ENCODE measurements at regions not wholly inside any gene's neighbourhood (a gene's known extent, or its start where the extent isn't known, plus 50 kb on each side); places are given as distances from the start of the nearest gene placed in this dataset.
"Not testable (repeated sequence)": the region's sequence is repeated elsewhere in the genome, so short reads cannot be mapped to it uniquely, and the experiment has no call there.

DNA sequence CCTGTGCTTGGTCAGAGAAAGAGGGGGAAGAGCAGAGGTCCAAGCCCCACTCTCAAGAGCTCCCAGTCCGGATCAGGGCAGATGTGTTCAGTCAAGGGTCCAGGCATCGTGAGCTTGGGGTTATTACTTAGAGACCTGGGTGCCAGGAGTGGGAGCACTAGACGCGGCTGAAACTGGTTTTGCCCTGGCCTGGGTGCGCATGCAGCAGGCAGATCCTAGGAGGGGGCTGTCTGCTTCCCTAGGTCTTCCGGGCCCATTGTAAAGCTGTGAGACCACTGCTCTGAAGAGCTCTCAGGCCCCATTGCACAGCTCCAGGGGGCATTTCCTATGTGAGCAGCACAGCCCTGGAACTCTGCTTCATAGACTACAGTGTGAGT lies 204.9 kb upstream of the LINGO1 start:
- Histone ChIP-seq H3K4me1 (ENCODE audit: insufficient read depth, low read length) (no peaks in the 10 kb centered on the region), H3K4me3 (ENCODE audit: low read length) (no peak overlapping the region), H3K9me3 (ENCODE audit: low read depth, low read length) (no peaks in the 10 kb centered on the region), H3K27me3 (ENCODE audit: insufficient read depth, low read length) (no peaks in the 10 kb centered on the region)

DNA sequence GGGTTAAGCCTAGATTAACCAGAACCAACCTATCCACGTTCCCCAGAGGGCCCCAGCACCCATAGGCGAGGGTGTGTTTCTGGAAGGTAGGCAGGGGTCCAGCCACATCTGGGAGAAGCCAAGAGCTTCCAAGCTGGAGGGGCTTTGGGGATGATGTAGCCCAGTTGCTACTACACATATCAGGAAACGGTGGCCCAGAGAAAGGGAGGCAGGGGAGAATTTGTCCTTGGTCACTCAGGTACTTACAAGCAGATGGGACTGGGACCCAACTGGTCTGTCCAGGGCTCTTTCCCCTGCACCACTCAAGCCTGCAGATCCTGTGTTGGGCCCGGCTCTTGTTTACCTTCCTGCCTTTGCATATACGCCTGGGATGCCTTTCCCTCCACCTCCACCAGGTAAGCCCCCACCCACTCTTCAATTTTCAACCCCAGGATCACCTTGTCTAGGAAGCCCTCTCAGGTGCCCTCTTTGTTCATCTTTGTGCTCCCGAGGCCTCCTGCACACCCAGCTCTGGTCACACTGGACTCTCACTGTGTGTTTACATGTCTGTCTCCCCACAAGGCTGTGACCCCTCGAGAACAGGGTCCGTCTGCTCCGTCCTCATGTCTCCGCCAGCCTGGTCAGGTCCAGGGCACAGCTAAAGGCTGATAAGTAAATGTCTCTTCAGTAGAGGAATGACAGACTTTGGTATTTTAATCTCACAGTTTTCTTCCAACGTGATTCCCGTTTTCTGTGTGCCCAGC lies 204.4 kb upstream of the LINGO1 start:
- no peak overlapping the region for H3K4me3 ChIP-seq (ENCODE audit: low read length)
- no peaks in the 10 kb centered on the region for H3K4me1 ChIP-seq (ENCODE audit: insufficient read depth, low read length)
- no peaks in the 10 kb centered on the region for H3K9me3 ChIP-seq (ENCODE audit: low read depth, low read length)
- no peaks in the 10 kb centered on the region for H3K27me3 ChIP-seq (ENCODE audit: insufficient read depth, low read length)

DNA sequence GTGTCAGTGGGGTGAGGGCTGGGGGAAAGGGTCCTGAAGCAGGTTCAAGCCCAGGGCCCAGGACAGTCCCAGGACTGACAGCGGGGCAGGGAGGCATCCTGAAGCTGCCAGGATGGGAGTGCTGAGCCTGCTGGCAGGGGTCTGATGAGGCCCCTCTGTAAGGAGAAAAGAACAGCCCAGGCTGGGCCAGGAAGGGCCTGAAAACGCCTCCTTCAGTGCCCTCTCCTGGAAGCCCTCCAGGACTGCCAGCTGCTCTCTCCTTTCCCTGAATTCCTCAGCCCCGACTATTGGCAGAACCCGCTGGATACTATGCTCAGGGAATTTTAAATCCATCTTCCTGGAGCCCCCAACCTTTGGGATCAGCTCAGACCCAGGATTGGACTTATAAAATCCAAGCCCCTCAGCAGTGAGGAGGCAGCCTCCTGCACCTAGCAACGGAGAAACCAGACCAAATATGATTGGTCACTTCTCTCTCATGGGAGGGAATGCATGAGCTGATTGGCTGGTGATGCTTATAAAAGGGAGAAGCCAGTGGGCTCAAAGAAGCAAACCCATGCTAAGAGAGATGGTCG lies 203.5 kb upstream of the LINGO1 start:
- Histone ChIP-seq H3K4me1 (ENCODE audit: insufficient read depth, low read length) (no peaks in the 10 kb centered on the region), H3K4me3 (ENCODE audit: low read length) (no peak overlapping the region), H3K27me3 (ENCODE audit: insufficient read depth, low read length) (no peaks in the 10 kb centered on the region), H3K9me3 (ENCODE audit: low read depth, low read length) (no peaks in the 10 kb centered on the region)

DNA sequence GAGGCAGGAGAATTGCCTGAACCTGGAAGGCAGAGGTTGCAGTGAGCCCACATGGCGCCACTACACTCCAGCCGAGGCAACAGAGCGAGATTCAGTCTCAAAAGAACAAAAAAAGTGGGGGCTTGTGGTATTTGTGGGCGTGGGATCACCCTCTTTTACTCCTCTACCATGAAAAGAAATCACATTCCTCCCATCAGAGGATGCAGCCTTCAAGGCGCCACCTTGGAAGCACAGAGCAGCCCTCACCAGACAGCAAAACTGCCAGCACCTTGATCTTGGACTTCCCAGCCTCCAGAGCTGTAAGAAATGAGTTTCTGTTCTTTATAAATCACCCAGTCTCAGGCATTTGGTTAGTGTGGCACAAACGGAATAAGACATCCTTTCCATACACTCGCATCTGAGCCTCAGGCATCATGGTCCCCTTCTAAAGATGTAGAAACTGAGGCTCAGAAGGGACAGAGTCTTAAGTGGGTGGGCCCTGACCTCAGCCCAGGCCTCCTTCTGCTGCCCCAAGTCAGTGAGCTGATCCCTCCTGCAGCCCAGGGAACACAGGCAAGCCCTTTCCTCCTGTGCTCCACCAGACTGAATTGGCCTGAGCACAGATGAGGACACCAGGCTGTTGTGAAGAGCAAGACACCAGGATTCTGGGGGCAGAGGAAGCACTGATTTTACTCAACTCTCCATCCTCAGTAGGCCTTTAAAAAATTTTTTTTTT lies 201.7 kb upstream of the LINGO1 start:
- Histone ChIP-seq H3K27me3 (ENCODE audit: insufficient read depth, low read length) (no peaks in the 10 kb centered on the region), H3K9me3 (ENCODE audit: low read depth, low read length) (no peaks in the 10 kb centered on the region), H3K4me3 (ENCODE audit: low read length) (no peak overlapping the region), H3K4me1 (ENCODE audit: insufficient read depth, low read length) (no peaks in the 10 kb centered on the region)

DNA sequence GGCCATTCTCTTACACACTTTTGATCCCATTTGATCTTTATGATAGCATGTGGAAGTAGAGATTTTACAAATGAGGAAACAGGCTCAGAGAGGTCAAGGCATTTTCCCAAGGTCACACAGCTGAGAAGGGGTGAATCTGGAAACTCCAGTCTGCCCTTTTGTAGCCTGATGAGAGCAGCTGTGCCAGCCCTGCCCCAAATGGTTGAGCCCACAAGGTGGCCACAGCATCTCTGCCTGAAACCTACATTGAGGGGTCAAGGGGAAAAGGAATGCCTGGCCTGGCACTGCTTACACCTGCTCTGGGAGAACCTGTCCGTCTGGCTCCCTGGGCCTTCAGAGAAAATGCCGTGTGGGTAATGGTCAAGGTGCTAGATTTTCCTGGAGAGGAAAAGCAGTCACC lies 200.2 kb upstream of the LINGO1 start:
- Histone ChIP-seq H3K9me3 (ENCODE audit: low read depth, low read length) (no peaks in the 10 kb centered on the region), H3K4me3 (ENCODE audit: low read length) (no peak overlapping the region), H3K4me1 (ENCODE audit: insufficient read depth, low read length) (no peaks in the 10 kb centered on the region), H3K27me3 (ENCODE audit: insufficient read depth, low read length) (no peaks in the 10 kb centered on the region)

DNA sequence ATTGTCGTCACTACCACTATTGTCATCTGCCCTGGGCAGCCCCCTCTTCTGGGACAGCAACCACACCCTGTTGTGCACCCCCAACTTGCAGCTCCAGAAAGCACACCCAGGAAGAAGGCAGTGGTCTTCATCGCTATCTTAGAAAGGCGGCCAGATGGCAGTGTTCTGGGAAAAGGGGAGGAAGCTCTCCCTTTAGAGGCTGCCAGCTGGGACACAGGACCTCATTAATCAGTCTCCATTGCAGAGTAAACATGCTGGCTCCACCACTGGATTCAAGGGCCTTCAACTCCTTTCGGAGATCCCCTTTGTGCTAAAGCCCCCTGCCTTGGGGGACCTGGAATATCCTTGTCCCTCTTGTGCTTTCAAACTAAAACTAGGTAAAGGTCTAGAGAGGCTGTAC lies 199.3 kb upstream of the LINGO1 start:
- H3K9me3 ChIP-seq (ENCODE audit: low read depth, low read length) = no peaks in the 10 kb centered on the region
- H3K4me1 ChIP-seq (ENCODE audit: insufficient read depth, low read length) = no peaks in the 10 kb centered on the region
- H3K27me3 ChIP-seq (ENCODE audit: insufficient read depth, low read length) = no peaks in the 10 kb centered on the region
- no peak overlapping the region for H3K4me3 ChIP-seq (ENCODE audit: low read length)

DNA sequence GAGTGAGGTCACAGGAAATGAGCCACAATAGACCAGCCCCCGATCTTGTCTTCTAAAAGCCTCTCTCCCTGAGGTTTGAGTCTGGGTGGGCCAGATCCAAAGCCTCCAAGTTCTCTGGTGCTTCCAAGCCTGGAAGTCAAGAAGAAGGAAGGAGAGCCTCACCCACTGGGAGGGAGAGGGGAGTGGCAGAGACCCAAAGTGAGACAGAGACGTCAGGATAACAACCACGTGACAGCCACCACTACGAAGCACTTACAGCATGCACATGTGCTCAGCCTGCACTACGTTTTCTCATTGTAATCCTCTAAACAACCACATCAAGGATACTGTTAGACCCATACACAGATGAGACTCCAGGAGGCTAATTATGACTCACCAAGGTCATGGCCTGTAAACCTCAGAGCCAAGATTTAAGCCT lies 197.3 kb upstream of the LINGO1 start:
- Histone ChIP-seq H3K9me3 (ENCODE audit: low read depth, low read length) (no peaks in the 10 kb centered on the region), H3K4me1 (ENCODE audit: insufficient read depth, low read length) (no peaks in the 10 kb centered on the region), H3K27me3 (ENCODE audit: insufficient read depth, low read length) (no peaks in the 10 kb centered on the region), H3K4me3 (ENCODE audit: low read length) (no peak overlapping the region)

DNA sequence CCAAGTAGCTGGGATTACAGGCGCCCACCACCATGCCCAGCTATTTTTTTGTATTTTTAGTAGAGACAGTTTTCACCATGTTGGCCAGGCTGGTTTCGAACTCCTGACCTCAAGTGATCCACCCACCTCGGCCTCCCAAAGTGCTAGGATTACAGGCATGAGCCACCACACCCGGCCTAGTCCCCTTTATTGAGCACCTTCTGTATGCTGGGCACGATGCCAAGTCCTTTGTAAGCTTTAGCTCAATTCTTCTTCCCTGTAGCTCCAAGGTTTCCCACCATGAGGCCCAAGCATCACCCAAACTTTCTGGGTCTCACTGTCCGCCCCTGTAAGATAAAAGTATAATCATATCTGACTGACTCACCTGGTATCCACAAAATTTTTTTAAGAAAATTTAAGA lies 196.6 kb upstream of the LINGO1 start:
- not testable (repeated sequence) for H3K4me1 ChIP-seq (ENCODE audit: insufficient read depth, low read length); H3K4me3 ChIP-seq (ENCODE audit: low read length); H3K9me3 ChIP-seq (ENCODE audit: low read depth, low read length); H3K27me3 ChIP-seq (ENCODE audit: insufficient read depth, low read length)

DNA sequence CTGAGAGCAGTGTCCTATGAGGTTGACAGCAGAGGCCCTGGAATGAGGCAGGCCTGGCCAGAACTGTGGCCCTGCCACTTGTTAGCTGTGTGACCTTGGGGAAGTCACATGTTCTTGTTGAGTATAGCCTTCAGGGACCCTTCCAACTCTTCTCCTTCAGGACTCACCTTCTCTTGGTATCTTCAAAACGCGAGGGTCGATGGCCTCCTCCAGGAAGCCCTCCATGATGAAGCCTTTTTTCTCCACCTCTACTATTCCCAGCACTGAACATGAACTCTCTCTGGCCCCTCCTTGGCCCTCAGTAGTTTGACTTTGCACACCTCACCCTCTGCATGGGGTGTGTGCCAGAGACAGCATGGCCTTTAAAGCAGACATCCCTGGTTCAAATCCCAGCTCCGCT lies 195.1 kb upstream of the LINGO1 start:
- Histone ChIP-seq H3K9me3 (ENCODE audit: low read depth, low read length) (no peaks in the 10 kb centered on the region), H3K4me3 (ENCODE audit: low read length) (no peak overlapping the region), H3K4me1 (ENCODE audit: insufficient read depth, low read length) (no peaks in the 10 kb centered on the region), H3K27me3 (ENCODE audit: insufficient read depth, low read length) (no peaks in the 10 kb centered on the region)

DNA sequence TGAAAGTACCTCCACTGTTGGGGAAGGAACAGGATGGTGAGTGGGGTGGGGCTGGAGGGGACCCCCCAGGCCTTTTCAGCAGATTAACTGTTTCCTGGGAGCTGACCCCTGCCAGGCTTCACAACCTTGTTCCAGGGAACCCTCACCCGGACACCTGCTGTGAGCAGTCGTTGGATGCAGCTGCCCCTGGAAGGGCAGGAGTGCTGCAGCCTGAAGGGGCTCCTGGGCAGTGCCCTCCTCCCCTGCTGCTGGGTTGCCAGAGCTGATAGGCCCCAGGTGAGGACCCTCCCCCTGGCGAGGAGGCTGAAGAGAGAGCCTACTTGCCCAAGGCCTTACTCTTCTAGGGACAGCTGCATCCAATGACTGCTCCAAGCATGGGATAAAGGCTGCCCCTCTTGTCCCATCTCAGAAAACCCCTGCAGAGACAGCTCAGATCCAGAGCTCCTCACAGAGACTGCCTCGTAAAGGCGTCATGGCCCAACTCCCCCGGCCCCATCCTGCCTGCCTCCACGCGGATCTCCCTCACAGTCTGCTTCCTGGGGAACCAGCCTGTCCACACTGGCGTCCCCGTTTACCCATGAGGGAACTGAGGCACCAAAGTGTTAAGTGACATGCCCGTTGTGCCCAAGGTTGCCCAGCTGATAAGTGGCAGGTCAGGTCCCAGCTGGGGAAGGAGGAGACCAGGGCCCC lies 193.4 kb upstream of the LINGO1 start:
- Histone ChIP-seq H3K9me3 (ENCODE audit: low read depth, low read length) (no peaks in the 10 kb centered on the region), H3K4me1 (ENCODE audit: insufficient read depth, low read length) (no peaks in the 10 kb centered on the region), H3K4me3 (ENCODE audit: low read length) (no peak overlapping the region), H3K27me3 (ENCODE audit: insufficient read depth, low read length) (peaks cover 1% of the 10 kb centered on the region)

DNA sequence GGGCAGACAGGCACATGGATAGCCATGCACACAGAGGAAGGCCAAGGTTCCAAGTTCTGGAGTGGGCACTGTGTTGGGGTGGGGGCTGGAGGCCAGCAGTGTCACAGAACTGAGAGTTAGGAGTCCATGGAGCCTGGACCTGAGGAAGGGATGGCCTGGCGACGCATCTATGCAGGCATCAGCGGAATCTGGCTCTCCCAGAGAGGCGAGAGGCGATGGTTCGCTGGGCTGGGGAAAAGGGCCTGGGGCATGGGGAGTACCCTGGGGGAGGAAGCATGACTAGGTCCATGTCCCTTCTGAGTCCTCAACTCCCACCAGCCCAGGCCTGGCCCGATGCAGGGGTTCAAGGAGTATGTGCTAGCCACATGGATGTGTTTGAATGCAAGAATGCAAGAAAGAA lies 192.8 kb upstream of the LINGO1 start:
- Histone ChIP-seq H3K9me3 (ENCODE audit: low read depth, low read length) (no peaks in the 10 kb centered on the region), H3K4me1 (ENCODE audit: insufficient read depth, low read length) (no peaks in the 10 kb centered on the region), H3K27me3 (ENCODE audit: insufficient read depth, low read length) (peaks cover 7% of the 10 kb centered on the region), H3K4me3 (ENCODE audit: low read length) (no peak overlapping the region)

DNA sequence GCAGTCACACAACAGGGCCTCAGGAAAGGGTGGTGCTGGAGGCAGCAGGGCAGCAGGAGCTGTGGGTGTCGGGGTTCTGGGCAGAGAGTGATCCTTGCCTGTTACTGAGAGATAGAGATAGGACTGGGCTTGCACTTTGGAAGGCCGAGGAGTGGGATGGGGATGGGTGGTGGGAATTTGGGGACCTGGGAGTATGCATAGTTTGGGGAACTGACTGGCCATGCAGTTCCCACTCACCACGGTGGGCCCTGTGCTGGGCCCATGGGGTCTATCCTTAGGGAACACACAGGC lies 192.5 kb upstream of the LINGO1 start:
- no peaks in the 10 kb centered on the region for H3K9me3 ChIP-seq (ENCODE audit: low read depth, low read length)

DNA sequence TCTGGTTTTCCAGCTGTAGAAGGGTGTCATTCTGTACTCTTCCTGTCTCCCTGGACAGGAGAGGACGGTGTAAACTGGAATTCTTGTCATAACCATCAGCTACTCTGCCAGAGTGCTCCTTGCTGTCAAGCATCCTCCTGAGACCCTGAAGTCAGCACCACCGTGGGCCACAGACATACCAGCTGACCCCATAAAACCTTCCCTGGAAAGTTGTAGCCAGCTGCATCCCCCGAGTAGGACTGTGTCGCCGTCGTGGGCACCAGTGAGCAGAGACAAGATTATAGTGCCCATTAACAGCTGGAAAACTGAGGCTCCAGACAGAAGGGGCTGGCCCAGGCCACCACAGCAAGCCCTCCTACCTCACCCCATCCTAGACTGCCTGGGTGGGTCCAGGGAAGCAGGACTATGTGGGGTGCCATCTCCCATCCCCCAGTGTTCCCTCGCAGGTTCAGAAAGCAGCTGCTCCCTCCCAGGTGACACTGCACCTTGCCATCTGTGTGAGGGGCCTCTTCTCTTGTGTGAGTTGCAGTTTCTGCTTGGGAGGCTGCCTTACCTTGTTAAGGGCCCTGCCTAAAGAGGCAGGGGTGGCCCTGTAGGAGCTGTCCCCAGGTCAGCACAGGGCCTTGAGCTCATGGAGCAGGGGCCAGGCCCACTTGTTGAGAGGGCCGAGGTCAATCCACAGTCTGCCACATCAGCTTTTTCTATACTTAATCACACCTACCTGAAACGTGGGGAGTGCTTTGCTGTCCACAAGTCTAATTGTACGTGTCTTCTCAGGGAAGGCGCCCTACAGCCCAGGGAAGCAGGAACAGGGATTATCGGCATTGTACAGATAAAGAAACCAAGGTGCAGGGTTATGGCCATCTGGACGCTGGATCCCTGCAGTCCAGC lies 191.9 kb upstream of the LINGO1 start:
- H3K4me1 ChIP-seq (ENCODE audit: insufficient read depth, low read length) = no peaks in the 10 kb centered on the region
- H3K27me3 ChIP-seq (ENCODE audit: insufficient read depth, low read length) = peaks cover 10% of the 10 kb centered on the region
- H3K9me3 ChIP-seq (ENCODE audit: low read depth, low read length) = no peaks in the 10 kb centered on the region
- no peak overlapping the region for H3K4me3 ChIP-seq (ENCODE audit: low read length)

More for the DNA sequence above, 192.5 kb upstream of the LINGO1 start:
- Histone ChIP-seq H3K27me3 (ENCODE audit: insufficient read depth, low read length) (peaks cover 10% of the 10 kb centered on the region), H3K4me3 (ENCODE audit: low read length) (no peak overlapping the region), H3K4me1 (ENCODE audit: insufficient read depth, low read length) (no peaks in the 10 kb centered on the region)

DNA sequence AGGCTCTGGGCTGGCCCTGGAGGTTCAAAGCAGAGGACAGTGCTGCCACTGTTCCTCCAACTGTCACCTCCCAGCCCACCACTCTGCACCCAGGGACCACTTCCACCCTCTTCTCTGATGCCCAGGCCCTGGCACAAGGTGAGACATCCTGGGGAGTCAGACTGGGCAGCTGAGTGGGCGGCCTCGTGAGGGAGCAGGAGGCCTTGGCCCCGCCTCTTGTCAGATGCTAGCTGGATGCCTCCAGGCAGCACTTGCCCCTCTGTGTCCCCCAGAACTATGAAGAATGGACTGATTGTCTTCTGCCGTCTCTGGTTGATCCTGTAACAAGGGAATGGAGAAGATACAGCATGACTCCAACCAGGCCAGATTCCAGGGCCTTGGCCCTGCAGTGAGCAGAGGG lies 191.0 kb upstream of the LINGO1 start:
- Histone ChIP-seq H3K4me1 (ENCODE audit: insufficient read depth, low read length) (no peaks in the 10 kb centered on the region), H3K9me3 (ENCODE audit: low read depth, low read length) (no peaks in the 10 kb centered on the region), H3K27me3 (ENCODE audit: insufficient read depth, low read length) (peaks cover 10% of the 10 kb centered on the region), H3K4me3 (ENCODE audit: low read length) (no peak overlapping the region)

All from mononuclear cell (primary cell).